ENCODE measurements at regions not wholly inside any gene's neighbourhood (a gene's known extent, or its start where the extent isn't known, plus 50 kb on each side); places are given as distances from the start of the nearest gene placed in this dataset.
"Not testable (repeated sequence)": the region's sequence is repeated elsewhere in the genome, so short reads cannot be mapped to it uniquely, and the experiment has no call there.

DNA sequence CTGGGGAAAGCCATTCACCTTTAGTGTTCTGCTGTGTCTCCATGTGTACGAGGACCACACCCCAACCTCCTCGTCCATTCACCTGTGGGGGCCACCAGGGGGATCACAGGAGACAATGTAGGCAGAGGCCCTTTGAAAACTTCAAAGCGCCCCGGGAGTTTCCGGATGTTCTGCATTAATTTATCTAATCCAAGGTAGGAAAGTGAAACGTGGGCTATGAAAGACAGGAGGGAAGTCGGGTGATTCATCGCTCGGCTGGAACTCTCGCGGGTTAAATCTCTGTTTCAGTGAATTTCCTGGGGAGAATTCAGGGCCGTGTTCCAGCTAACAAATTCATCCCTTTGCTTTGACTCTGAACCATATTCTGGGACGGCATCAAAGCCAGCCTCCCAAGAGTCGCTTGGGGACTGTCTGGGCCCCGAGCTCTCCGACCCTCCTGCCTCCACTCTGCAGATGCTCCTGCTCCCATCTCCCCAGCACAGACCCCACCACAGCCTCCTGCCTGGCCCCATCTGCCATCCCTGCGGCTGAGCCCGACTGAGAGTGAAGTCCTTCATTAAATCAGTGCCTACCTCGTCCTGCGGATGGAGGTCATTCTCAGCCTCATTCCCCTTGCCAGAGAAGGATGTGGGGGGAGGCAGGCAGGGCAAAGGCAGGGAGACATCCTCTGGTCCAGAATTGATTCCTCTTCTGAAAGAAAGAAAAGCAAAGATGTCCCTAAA, 114.1 kb upstream of the CARD11 start:
- Histone ChIP-seq H3K9me3 (peaks cover 0 to 13% (median 0%) of the 10 kb centered on the region in 4 donors), H3K27ac (no peak overlapping the region), H3K36me3 (no peaks in the 10 kb centered on the region), H3K4me3 (no peak overlapping the region), H3K27me3 (no peaks in the 10 kb centered on the region), H3K4me1 (no peaks in the 10 kb centered on the region)
- TF ChIP-seq, protein P1, sequence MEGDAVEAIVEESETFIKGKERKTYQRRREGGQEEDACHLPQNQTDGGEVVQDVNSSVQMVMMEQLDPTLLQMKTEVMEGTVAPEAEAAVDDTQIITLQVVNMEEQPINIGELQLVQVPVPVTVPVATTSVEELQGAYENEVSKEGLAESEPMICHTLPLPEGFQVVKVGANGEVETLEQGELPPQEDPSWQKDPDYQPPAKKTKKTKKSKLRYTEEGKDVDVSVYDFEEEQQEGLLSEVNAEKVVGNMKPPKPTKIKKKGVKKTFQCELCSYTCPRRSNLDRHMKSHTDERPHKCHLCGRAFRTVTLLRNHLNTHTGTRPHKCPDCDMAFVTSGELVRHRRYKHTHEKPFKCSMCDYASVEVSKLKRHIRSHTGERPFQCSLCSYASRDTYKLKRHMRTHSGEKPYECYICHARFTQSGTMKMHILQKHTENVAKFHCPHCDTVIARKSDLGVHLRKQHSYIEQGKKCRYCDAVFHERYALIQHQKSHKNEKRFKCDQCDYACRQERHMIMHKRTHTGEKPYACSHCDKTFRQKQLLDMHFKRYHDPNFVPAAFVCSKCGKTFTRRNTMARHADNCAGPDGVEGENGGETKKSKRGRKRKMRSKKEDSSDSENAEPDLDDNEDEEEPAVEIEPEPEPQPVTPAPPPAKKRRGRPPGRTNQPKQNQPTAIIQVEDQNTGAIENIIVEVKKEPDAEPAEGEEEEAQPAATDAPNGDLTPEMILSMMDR (IDR thresholded peaks at IDR 0.05) = no peak
- no peak for TF ChIP-seq EP300 (IDR thresholded peaks at IDR 0.05)
- no peak for TF ChIP-seq POLR2A (IDR thresholded peaks at IDR 0.05)
- no peak for DNase-seq (ENCODE audit: low spot score in 2 of 2)
- 47 to 54% methylated on average over 20 of the region's 20 CpGs for WGBS, 2 donors

- H3K27me3 ChIP-seq = no peaks in the 10 kb centered on the region
- TF ChIP-seq EP300 (IDR thresholded peaks at IDR 0.05) (no peak), POLR2A (IDR thresholded peaks at IDR 0.05) (no peak)
- TF ChIP-seq, protein P1 (IDR thresholded peaks at IDR 0.05) = no peak
- peaks cover 0 to 13% (median 0%) of the 10 kb centered on the region in 4 donors for H3K9me3 ChIP-seq
- no peak for DNase-seq (ENCODE audit: low spot score in 2 of 2)
- no peaks in the 10 kb centered on the region for H3K4me1 ChIP-seq
- H3K27ac ChIP-seq = no peak overlapping the region
- no peaks in the 10 kb centered on the region for H3K36me3 ChIP-seq
- no peak overlapping the region for H3K4me3 ChIP-seq
- 61 to 70% methylated on average over 11 of the region's 11 CpGs for WGBS, 2 donors
These were observed 114.7 kb upstream of the CARD11 start for GRCh38 chr7:3158341-3158760.

DNA sequence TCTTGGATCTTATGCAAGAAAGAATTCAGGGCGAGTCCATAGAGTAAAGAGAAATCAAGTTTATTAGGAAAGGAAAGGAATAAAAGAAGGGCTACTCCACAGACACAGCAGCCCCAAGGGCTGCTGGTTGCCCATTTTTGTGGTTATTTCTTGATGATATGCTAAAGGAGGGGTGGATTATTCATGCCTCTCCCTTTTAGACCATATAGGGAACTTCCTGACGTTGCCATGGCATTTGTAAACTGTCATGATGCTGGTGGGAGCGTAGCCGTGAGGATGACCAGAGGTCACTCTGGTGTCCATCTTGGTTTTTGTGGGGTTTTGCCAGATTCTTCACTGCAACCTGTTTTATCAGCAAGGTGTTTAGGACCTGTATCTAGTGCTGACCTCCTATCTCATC, 115.4 kb upstream of the CARD11 start:
- Histone ChIP-seq H3K9me3 (peaks cover 0 to 13% (median 0%) of the 10 kb centered on the region in 4 donors), H3K36me3 (no peaks in the 10 kb centered on the region), H3K27ac (no peak overlapping the region), H3K4me1 (no peaks in the 10 kb centered on the region), H3K27me3 (no peaks in the 10 kb centered on the region), H3K4me3 (no peak overlapping the region)
- DNase-seq (ENCODE audit: low spot score in 2 of 2) = no peak
- 59 to 62% methylated on average over 4 of the region's 4 CpGs for WGBS, 2 donors
- TF ChIP-seq EP300 (IDR thresholded peaks at IDR 0.05) (no peak), POLR2A (IDR thresholded peaks at IDR 0.05) (no peak)
- TF ChIP-seq, protein P1 (IDR thresholded peaks at IDR 0.05) = no peak

GRCh38 chr7:3159445-3159844, 115.8 kb upstream of the CARD11 start:
- Histone ChIP-seq H3K4me3 (no peak overlapping the region), H3K9me3 (peaks cover 0 to 9% (median 0%) of the 10 kb centered on the region in 4 donors), H3K4me1 (no peaks in the 10 kb centered on the region), H3K27me3 (no peaks in the 10 kb centered on the region), H3K27ac (no peak overlapping the region), H3K36me3 (no peaks in the 10 kb centered on the region)
- TF ChIP-seq, protein P1 (IDR thresholded peaks at IDR 0.05) = no peak
- TF ChIP-seq POLR2A (IDR thresholded peaks at IDR 0.05) = no peak
- no peak for TF ChIP-seq EP300 (IDR thresholded peaks at IDR 0.05)
- WGBS, 2 donors = 76 to 92% methylated on average over 3 of the region's 3 CpGs
- DNase-seq (ENCODE audit: low spot score in 2 of 2) = no peak

DNA sequence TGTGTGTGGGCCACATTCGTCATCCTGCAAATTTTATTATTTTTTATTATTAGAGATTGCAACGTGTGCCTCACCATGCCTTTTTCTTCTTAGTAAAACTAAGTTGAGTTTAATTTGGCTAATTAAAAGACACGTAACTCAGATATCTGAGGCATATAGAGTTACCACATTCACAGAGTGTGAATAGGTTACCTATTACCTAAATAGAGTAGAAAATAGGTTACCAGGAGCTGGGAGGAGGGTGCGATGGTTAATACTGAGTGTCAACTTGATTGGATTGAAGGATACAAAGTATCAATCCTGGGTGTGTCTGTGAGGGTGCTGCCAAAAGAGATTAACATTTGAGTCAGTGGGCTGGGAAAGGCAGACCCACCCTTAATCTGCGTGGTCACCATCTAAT, 116.3 kb upstream of the CARD11 start:
- H3K27ac ChIP-seq; H3K36me3 ChIP-seq; H3K4me1 ChIP-seq; H3K27me3 ChIP-seq; DNase-seq (ENCODE audit: low spot score in 2 of 2); H3K9me3 ChIP-seq; H3K4me3 ChIP-seq: not testable (repeated sequence)
- 75 to 84% methylated on average over 5 of the region's 5 CpGs for WGBS, 2 donors
